PC-3 (cell line): ENCODE measurements at regions not wholly inside any gene's neighbourhood (a gene's known extent, or its start where the extent isn't known, plus 50 kb on each side); places are given as distances from the start of the nearest gene placed in this dataset.
"Not testable (repeated sequence)": the region's sequence is repeated elsewhere in the genome, so short reads cannot be mapped to it uniquely, and the experiment has no call there.

Source experiments
- ATAC-seq: fragments of 200-7000 bp; cut with Tn5 transposase; 2 replicates; pipeline ENCODE4 v1.9.1; 2020; ENCODE audit warnings: mild to moderate bottlenecking, moderate library complexity
- BruUV-seq: library from RNA; stranded (reverse); fragments of 400-500 nt; replicated peaks from 2 replicates; lab custom pipeline; 2021; lab: Mats Ljungman, UMichigan
- CTCF ChIA-PET: fragments of 300-600 bp; sonication (Branson Sonifier 250); formaldehyde crosslinking; loops from one replicate; lab custom pipeline; 2022; ENCODE audit warnings: antibody characterized with exemption; lab: Charles Lee
- POLR2A ChIA-PET: fragments of 300-600 bp; sonication (Branson Sonifier 250); formaldehyde crosslinking; loops from one replicate; lab custom pipeline; 2022; ENCODE audit warnings: antibody characterized with exemption; ENCODE audit not compliant: unreplicated experiment; lab: Charles Lee
- DNase-seq: peaks from one replicate; pipeline ENCODE4 v3.0.0-alpha.2; 2015
- H2AFZ ChIP-seq: fragments of 300-600 bp; sonication (generic); 2 replicates; pipeline ENCODE4 v1.6.0; 2016; ENCODE audit warnings: antibody characterized with exemption, low read length
- H3F3A ChIP-seq: fragments of 300-600 bp; sonication (generic); one replicate; pipeline ENCODE4 v1.6.0; 2017; ENCODE audit warnings: antibody characterized with exemption, low read length, control low read depth, mild to moderate bottlenecking; ENCODE audit not compliant: unreplicated experiment
- H3K27ac ChIP-seq: fragments of 300-600 bp; sonication (generic); 2 replicates; pipeline ENCODE4 v1.5.1; 2016; ENCODE audit warnings: mild to moderate bottlenecking, low read length
- H3K27me3 ChIP-seq: fragments of 300-600 bp; sonication (generic); 2 replicates; pipeline ENCODE4 v1.6.1; 2016; ENCODE audit warnings: low read length, mixed read lengths
- H3K36me3 ChIP-seq: fragments of 300-600 bp; sonication (generic); 2 replicates; pipeline ENCODE4 v1.6.1; 2016; ENCODE audit warnings: low read depth, mixed run types, low read length, mixed read lengths
- H3K4me1 ChIP-seq: fragments of 300-600 bp; sonication (generic); 2 replicates; pipeline ENCODE4 v1.5.1; 2016; ENCODE audit warnings: low read length; ENCODE audit not compliant: insufficient read depth
- H3K4me2 ChIP-seq: fragments of 300-600 bp; sonication (generic); 2 replicates; pipeline ENCODE4 v1.6.0; 2016; ENCODE audit warnings: low read length
- H3K4me3 ChIP-seq: fragments of 300-600 bp; sonication (generic); 2 replicates; pipeline ENCODE4 v1.5.1; 2016; ENCODE audit warnings: mild to moderate bottlenecking, low read length, mixed read lengths
- H3K79me2 ChIP-seq: fragments of 300-600 bp; sonication (generic); 2 replicates; pipeline ENCODE4 v1.6.1; 2017; ENCODE audit warnings: low read length, mixed read lengths
- H3K9ac ChIP-seq: fragments of 300-600 bp; sonication (generic); 2 replicates; pipeline ENCODE4 v1.6.0; 2016; ENCODE audit warnings: mild to moderate bottlenecking, low read length
- H3K9me2 ChIP-seq: fragments of 300-600 bp; sonication (generic); replicated peaks from 2 replicates; pipeline ENCODE4 v1.6.1; 2016; ENCODE audit warnings: mixed run types, low read length, mixed read lengths
- H3K9me3 ChIP-seq: fragments of 300-600 bp; sonication (generic); 2 replicates; pipeline ENCODE4 v1.6.1; 2016; ENCODE audit warnings: low read length, mixed read lengths
- H4K20me1 ChIP-seq: fragments of 300-600 bp; sonication (generic); 2 replicates; pipeline ENCODE4 v1.6.1; 2016; ENCODE audit warnings: low read length, mixed read lengths
- EZH2 ChIP-seq: fragments of 300-600 bp; sonication (generic); IDR thresholded peaks from one replicate; pipeline ENCODE4 v1.6.1; 2017; ENCODE audit warnings: antibody characterized with exemption, mild to moderate bottlenecking, low read length; ENCODE audit not compliant: unreplicated experiment
- EZH2phosphoT487 ChIP-seq: fragments of 300-600 bp; sonication (generic); IDR thresholded peaks from 2 replicates; pipeline ENCODE4 v1.6.1; 2018; ENCODE audit warnings: mild to moderate bottlenecking, antibody characterized with exemption, low read length, borderline replicate concordance
- intact Hi-C: fragments of 100-400 bp; cut with micrococcal nuclease; formaldehyde crosslinking; loops from 2 replicates; pipeline ENCODE4 v1.9.0; 2023
- TF ChIP-seq, protein P1 (sequence below): fragments of 300-600 bp; sonication (generic); conservative IDR thresholded peaks from 2 replicates; pipeline ENCODE4 v1.5.1; 2017; ENCODE audit warnings: antibody characterized with exemption, low read depth, mild to moderate bottlenecking, low read length

- ChIA-PET POLR2A (no interaction called here), CTCF (no interaction called here)
- intact Hi-C loops, result no loop called here
- no peak for TF ChIP-seq EZH2phosphoT487
- no peak for TF ChIP-seq EZH2
- TF ChIP-seq, protein P1, sequence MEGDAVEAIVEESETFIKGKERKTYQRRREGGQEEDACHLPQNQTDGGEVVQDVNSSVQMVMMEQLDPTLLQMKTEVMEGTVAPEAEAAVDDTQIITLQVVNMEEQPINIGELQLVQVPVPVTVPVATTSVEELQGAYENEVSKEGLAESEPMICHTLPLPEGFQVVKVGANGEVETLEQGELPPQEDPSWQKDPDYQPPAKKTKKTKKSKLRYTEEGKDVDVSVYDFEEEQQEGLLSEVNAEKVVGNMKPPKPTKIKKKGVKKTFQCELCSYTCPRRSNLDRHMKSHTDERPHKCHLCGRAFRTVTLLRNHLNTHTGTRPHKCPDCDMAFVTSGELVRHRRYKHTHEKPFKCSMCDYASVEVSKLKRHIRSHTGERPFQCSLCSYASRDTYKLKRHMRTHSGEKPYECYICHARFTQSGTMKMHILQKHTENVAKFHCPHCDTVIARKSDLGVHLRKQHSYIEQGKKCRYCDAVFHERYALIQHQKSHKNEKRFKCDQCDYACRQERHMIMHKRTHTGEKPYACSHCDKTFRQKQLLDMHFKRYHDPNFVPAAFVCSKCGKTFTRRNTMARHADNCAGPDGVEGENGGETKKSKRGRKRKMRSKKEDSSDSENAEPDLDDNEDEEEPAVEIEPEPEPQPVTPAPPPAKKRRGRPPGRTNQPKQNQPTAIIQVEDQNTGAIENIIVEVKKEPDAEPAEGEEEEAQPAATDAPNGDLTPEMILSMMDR, result no peak
- Histone ChIP-seq H3K79me2 (no peaks in the 10 kb centered on the region), H3K27ac (no peak overlapping the region), H3K4me1 (no peaks in the 10 kb centered on the region), H3K9me2 (no peaks in the 10 kb centered on the region), H3K36me3 (no peaks in the 10 kb centered on the region), H3K9ac (no peak overlapping the region), H3K9me3 (no peaks in the 10 kb centered on the region), H2AFZ (no peak overlapping the region), H4K20me1 (no peaks in the 10 kb centered on the region), H3K27me3 (no peaks in the 10 kb centered on the region), H3K4me3 (no peak overlapping the region), H3K4me2 (no peak overlapping the region), H3F3A (no peaks in the 10 kb centered on the region)
- ATAC-seq, result no peak
- no TSS peak for BruUV-seq
- no peak for DNase-seq
Measured at GRCh38 chr16:52301026-52301425, 245.9 kb downstream of the TOX3 start.

- CTCF ChIA-PET, result no interaction called here
Measured at GRCh38 chr16:52298769-52299168, 248.2 kb downstream of the TOX3 start.

GRCh38 chr16:52296706-52297315 lies 250.1 kb downstream of the TOX3 start:
- POLR2A ChIA-PET, H3K4me3 ChIP-seq, H3K9me2 ChIP-seq, H2AFZ ChIP-seq, H3K9me3 ChIP-seq, H3K9ac ChIP-seq, H3K4me1 ChIP-seq, H4K20me1 ChIP-seq, intact Hi-C loops, H3K79me2 ChIP-seq, H3K4me2 ChIP-seq, CTCF ChIA-PET, H3K36me3 ChIP-seq, ATAC-seq, H3F3A ChIP-seq, DNase-seq, H3K27me3 ChIP-seq, H3K27ac ChIP-seq, BruUV-seq: not testable (repeated sequence)

More at GRCh38 chr16:52298769-52299168, 248.2 kb downstream of the TOX3 start:
- DNase-seq (no peak), ATAC-seq (no peak)
- H3K27me3 ChIP-seq, result no peaks in the 10 kb centered on the region
- no peaks in the 10 kb centered on the region for H3K36me3 ChIP-seq
- H3K27ac ChIP-seq, result no peak overlapping the region
- no peak overlapping the region for H3K4me2 ChIP-seq
- H3K9me3 ChIP-seq, result no peaks in the 10 kb centered on the region
- POLR2A ChIA-PET, result no interaction called here
- no peaks in the 10 kb centered on the region for H3F3A ChIP-seq
- intact Hi-C loops, result no loop called here
- H3K4me1 ChIP-seq, result no peaks in the 10 kb centered on the region
- no peak overlapping the region for H2AFZ ChIP-seq
- TF ChIP-seq EZH2phosphoT487 (no peak), EZH2 (no peak)
- TF ChIP-seq, protein P1, result no peak
- no peaks in the 10 kb centered on the region for H3K9me2 ChIP-seq
- H3K79me2 ChIP-seq, result no peaks in the 10 kb centered on the region
- H4K20me1 ChIP-seq, result no peaks in the 10 kb centered on the region
- no peak overlapping the region for H3K9ac ChIP-seq
- H3K4me3 ChIP-seq, result no peak overlapping the region
- no TSS peak for BruUV-seq
